ENCODE measurements at regions not wholly inside any gene's neighbourhood (a gene's known extent, or its start where the extent isn't known, plus 50 kb on each side); places are given as distances from the start of the nearest gene placed in this dataset.
A peak's percentile ranks its signal among the peaks of the same experiment; 100 is the strongest.

DNA sequence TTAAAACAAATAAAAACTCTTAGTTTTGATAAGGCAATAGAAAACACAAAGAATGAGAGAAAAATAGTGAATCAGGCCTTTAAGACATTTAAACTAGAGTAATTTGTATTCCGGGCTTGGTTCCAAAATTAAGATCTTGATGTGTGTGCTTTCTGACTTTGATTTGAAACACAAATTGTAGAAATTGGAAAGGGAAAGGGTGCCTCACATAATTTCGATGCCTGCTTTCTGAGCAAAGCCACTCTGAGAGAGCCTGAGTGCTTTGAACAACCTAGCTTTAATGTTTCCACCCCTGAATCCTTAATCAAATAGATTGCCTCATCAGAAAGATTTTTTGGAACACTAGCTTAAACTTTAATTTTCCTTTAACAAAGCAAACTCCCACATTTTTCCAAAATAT lies 666.8 kb downstream of the PCDH18 start:
- FAIRE-seq (no peak), DNase-seq (ENCODE audit: low spot score in 2 of 2) (no peak)

DNA sequence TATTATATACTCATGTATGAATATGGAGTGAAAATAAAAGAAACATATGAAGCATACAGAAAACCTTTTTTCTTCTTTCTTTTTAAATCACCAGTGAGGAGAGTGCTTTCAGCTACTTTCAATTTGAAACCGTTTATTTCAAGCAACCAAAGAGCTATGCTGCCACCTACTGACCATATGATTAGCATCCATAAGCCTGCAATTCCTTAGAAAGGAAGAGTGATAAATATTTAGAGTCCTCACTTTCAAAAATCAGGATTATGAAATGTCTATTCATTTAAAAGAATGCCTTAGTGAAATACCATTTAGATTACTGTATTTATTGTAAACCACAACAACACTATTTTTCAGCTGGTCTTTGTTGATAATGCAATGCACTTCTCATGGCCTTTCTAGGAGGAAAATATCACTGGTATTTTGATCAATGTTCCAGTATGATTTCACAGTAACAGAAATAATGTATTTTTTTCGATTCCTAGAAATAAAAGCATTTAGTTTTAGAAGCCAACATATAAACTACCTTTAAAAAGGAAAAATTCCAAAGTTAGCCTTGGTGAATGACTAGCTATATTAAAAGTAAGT lies 667.6 kb downstream of the PCDH18 start:
- FAIRE-seq (peak; percentile 92), DNase-seq (ENCODE audit: low spot score in 2 of 2) (peak; percentile 14 to 18)

DNA sequence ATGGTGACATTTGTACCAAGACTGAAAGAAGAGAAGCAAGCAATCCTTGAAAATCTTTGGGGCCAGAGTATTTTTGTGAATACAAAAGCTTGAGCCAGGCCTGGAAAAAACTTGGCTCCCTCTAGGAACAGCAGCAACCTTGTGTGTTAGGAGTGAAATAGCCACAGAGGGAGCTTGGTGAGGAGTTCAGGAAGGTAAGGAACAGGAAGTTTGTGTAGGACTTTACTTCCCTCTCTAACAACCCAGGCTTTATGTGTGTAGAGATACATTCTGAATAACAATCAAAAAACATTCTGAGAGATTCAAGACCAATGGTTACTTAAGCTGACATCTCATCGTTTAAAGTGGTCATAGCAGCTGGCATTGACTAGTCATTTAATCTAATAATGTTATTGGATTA lies 668.5 kb downstream of the PCDH18 start:
- no peak for FAIRE-seq
- DNase-seq (ENCODE audit: low spot score in 2 of 2) = no peak

DNA sequence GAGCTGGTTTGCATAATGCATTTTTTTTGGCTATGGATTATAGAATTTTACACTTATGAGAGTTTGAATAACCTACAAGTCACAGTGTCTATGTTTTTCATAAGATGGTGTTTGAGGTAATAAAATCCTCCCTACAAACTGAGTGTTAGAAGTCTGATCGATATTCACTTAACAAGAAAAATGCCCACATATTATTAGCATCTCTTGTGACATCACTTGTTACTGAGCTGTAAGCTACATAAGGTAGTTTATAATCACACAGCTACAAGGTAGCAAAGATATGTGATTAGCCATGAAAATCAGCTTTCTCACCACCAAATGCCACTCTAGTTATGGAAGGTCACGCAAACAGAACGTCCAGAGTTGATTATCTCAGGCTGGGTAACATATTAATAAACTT lies 669.6 kb downstream of the PCDH18 start:
- FAIRE-seq (no peak), DNase-seq (ENCODE audit: low spot score in 2 of 2) (no peak)

DNA sequence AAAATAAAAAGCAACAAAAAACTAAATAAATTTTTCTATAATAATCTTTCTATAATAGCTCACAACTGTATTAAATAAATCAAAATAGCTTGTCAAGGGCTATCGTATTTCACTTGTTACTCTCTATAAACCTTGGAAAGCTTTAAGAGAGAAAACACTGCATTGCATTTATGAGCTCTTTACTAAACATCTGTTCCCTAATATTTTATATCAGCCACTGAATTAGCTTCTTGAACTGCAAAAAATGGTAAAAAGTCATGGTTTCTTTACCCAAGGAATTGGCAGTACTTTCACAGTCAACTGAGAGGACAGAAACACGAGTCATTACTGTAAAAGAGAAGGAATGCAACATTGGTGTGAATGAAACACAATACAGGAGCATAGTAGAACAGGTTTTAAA lies 671.2 kb downstream of the PCDH18 start:
- DNase-seq (ENCODE audit: low spot score in 2 of 2) = no peak
- FAIRE-seq = no peak

DNA sequence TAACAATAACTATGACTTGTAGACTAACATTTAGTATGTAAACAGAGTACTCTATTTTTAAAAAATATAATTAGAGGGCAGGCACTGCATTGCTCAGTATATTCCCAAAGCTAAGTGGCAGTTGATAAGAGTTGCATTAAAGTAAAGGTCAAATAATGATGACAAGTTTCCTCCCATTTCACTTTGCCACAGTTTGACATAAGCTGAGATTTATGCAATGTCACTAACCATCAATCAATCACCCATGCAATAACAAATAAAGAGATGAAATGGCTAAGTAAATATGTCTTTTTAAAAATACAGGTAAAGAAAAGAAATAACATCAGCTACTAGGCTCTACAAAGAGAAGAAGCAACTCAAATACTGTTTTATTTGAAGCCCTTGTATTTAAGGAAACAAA lies 673.4 kb downstream of the PCDH18 start:
- DNase-seq (ENCODE audit: low spot score in 2 of 2) (no peak), FAIRE-seq (no peak)

DNA sequence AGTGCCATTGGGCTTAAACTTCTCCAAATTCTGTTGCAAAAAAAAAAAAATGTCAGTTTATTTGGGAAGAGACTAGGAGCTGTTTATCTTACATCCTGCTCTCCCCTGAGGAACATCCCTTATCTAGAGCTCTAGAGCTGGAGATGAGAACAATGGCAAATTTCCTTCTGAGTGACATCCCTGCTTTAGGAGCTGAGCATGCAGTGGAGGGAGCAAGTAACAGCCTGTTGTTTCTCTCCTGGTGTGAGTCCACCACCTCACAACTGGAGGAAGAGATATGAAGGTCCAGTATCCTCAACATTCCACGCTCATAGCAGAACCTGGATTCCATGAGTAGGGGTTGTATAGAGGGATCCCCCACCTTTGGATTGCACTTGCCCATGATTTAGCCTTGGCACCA lies 676.4 kb downstream of the PCDH18 start:
- DNase-seq (ENCODE audit: low spot score in 2 of 2) (no peak), FAIRE-seq (no peak)

DNA sequence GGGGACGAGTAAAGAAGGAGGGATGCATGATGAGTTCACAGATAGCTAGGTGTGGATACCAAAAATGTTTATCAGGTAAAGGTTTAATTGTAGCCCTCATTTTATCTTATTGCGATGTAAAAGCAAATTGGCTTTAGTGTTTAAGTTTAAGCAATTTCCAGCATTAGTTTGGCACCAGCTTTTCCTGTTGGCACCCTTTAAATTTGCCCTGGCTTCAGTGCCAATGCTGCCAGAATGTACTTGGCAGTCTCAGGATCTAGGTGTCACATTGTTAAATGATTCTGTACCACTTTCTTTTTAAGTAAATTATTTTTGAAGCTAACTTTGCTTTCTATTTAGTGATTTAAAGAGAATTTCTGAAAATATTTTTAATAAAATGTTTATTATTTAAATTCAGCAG lies 681.8 kb downstream of the PCDH18 start:
- FAIRE-seq (no peak), DNase-seq (ENCODE audit: low spot score in 2 of 2) (no peak)

DNA sequence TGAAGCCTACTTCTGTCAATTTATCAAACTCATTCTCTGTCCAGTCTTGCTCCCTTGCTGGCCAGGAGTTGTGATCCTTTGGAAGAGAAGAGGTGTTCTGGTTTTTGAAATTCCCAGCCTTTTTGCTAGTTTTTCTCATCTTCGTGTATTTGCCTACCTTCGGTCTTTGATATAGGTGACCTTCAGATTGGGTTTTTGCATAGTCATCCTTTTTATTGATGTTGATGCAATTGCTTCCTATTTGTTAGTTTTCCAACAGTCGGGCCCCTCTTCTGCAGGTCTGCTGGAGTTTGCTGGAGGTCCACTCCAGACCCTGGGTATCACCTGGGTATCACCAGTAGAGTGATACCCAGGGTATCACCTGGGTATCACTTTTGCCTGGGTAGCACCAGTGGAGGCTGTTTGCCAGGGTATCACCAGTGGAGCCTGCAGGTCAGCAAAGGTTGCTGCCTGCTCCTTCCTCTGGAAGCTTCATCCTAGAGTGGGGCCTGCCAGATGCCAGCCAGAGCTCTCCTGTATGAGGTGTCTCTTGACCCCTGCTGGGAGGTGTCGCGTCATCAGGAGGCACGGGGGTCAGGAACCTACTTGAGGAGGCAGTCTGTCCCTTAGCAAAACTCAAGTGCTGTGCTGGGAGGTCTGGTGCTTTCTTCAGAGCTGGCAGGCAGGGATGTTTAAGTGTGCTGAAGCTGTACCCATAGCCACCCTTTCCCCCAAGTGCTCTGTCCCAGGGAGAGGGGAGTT lies 684.2 kb downstream of the PCDH18 start:
- FAIRE-seq (no peak), DNase-seq (ENCODE audit: low spot score in 2 of 2) (no peak)

DNA sequence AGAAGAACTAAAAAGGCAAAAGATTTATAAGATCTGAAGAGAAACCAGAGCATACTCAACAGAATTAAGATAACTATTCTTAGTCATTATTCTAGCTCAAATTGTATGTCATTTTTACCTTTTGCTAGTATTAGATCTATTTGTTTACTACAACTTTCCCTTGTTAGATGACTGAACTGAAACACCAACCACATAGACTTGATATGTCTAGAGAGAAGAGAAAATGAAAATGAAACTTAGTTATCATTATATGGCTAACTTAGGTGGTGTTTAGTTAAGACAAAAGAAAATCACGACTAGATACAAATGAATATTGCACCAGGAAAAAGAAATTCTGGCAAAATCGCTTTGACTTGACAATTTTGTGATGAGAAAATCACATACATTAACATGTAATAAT lies 690.8 kb downstream of the PCDH18 start:
- DNase-seq (ENCODE audit: low spot score in 2 of 2) = no peak
- FAIRE-seq = no peak

DNA sequence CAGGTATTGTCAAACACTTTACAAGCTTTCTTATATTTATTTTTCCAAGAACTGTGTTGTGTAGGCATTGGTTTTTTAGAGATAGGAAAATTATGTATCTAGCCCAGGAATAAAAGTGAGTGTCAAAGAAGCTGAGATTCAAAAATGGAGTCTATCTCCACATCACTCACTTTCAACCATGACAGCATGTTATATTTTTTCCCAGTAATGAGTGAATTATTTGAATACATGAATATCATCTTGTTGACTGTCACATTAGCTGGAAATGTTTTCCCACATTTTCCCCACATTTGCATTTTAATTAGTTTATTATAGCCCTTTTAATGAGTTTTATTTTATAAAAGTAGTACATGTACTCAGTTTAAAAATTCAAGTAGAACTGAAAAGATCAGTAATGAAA lies 693.7 kb downstream of the PCDH18 start:
- FAIRE-seq (no peak), DNase-seq (ENCODE audit: low spot score in 2 of 2) (no peak)

DNA sequence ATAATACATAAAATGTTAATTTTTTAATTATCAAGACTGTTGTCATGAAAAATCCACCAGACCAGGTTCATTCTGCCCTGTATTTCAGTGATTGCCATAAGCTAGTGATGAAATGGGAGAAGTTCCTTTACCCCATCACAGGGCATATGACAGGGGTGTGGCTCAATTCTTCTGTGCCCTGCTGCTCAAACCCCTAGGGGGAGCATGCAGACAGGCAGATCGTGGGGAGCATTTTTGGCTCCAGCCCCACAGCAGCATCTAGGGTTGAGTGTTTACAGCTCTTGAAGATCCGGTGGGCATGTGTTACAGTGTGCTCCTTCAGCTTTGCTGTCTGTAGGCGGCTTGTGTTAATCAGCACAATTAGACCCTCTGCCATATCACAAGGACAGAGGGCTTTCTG lies 700.7 kb downstream of the PCDH18 start:
- DNase-seq (ENCODE audit: low spot score in 2 of 2) = no peak
- FAIRE-seq = no peak

DNA sequence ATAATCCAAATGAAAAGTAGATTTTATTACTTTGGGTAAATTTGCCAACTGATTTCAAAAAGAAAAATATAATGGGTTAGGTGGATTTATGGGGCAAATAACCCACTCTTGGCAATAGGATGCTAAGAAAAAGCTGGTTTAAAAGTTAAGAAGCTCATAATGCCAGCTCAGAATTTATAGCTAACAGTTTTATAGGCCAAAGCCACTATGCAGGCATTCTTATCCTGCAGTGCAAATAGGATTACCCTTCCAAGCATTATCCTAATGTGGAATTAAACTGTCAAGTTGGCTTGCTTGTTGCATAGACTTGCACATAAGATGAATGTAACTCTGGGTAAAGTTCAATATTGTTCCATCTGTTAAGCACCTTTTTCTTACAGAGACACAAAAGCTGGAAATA lies 703.0 kb downstream of the PCDH18 start:
- FAIRE-seq = no peak
- no peak for DNase-seq (ENCODE audit: low spot score in 2 of 2)

DNA sequence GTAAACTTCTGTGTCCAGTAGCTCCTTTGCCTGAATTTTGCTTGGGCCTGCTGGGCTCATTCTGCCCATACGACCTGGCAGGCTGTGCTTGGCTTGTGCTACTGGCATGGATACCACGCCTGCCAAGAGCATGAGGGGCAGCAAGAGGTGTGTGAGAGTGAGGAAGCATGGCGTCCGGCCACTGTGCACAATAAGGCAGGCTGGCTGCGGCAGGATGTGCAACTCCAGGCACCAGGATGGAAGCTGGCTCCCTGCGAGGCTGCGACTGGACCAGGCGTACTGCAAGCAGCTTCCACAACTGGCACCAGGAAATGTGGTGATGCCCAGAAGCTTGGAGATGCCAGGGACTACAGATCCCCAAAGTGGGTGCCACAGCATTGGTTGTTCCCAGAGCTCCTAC lies 709.3 kb downstream of the PCDH18 start:
- no peak for FAIRE-seq
- no peak for DNase-seq (ENCODE audit: low spot score in 2 of 2)

DNA sequence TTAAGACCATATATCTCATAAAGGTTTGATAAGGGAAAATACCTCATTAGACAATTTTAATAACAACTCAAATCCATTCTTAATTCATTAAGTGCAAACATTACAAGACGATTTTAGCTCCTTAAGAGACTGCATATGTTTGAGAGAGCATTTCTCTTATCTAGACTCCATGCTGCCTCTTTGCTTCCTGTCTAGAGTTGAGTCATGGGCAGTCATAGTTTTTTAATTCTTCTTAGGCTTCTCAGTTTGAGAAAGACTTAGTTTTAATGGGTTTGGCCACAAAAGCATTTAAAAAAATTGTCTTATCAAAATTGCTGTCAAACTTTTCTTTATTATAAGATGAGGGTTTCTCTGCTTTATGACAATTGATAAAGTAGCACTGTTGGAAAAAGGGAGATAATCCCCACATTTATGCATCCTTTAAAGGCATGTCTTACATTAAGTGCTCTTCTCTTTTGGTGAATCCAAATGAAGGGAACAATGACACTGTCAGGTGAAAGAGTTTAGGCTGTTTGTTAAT lies 713.4 kb downstream of the PCDH18 start:
- DNase-seq (ENCODE audit: low spot score in 2 of 2) (no peak), FAIRE-seq (no peak)

DNA sequence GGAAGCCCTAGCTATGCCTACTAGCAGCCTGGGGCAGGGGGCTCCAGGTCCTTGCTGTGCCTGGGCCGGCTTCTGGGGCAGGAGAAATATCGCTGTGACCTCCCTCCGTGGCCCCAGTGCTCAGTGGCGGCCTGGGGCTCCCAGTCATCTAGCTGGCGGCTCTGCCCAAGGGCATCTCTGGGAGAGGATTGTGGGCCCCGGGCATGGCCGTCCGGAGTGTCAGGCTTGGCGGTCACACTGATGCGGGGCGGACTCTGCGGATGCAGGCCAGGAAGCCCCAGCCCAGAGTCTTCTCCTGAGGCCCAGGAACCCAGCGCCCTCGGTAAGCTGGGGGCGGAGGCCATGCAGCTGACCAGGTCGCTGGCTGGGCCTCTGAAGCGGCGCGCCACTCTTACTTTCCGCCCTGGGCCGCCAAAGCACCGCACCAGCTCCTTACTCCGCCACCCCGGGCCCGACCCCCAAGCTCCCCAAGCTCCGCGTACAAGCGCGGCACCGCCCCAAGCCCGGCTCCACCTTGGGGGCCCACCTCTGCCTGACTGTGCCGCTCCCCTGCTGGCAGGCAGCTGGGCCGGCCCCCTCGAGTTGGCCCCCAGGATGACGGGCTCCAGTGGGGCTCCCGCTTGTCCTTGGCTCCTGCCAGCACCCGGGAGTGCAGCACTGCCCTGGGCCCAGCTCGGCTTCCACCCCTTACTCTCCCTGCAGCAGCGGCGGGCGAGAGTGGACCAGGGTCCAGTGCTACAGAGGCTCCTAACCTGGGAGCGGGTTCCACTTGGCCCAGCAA lies 720.0 kb downstream of the PCDH18 start:
- FAIRE-seq (no peak), DNase-seq (ENCODE audit: low spot score in 2 of 2) (no peak)

DNA sequence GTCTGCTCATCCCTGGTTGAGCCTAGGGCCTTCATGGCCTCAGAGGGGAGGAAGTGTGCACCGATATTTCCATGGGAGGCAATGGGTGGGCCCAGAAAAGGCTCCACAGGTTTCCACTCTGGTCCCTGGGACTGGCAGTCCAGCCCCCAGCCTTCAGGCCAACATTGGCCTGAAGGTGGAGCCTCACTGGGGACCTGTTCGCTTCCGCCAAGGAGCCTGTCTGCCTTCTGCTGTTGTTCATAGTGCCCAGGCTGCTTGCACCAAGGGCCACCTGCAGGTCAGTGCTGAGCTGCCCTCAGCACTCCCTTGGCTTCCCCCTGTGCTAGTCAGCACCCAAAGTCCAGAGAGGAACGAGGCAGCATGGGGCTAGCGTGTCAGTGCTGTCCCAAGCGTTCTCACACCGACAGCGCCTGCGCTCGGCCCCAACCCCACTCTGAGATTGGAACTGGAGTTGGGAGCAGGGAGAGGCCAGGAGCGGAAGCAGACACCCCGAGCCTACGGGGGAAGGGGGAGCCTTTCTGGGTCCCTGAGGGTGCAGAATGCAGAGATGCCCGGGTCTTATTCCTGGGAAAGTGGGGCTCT lies 720.7 kb downstream of the PCDH18 start:
- DNase-seq (ENCODE audit: low spot score in 2 of 2) (no peak), FAIRE-seq (no peak)

DNA sequence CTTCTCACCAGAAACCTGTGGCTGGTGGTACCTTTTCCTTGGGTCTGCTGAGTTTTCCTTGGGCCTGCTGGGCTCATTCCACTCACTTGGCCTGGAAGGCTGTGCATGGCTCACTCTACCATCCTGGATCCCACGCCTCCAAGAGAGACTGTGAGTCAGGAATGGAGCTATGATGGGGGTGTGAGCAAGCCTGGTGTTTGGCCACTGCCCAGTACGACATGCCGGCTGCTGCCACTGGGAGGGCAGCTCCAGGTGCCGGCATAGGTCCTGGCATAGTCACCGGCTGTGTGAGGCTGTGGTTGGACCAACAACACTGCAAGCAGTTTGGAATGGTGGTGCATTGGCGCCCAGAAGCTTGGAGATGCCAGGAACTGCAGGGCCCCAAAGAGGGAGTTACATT lies 721.7 kb downstream of the PCDH18 start:
- no peak for FAIRE-seq
- no peak for DNase-seq (ENCODE audit: low spot score in 2 of 2)

DNA sequence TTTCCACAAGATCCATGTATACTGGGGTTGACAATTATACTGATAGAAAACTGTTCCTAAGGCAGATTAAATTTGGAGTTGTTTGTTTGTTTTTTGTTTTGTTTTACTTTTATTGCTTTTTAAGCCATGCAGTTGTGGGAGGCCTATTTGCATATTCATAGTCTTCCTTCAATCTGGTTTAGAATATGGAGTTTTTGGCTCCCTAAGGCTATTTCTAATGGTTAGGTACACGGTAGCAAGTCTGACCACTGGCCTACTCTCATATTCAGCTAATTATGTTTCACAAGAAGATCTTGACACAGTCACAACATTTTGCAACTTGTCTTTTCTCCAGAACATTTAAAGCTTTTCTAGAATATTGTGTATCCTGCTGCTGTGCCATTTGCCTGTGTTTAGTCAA lies 725.5 kb downstream of the PCDH18 start:
- no peak for DNase-seq (ENCODE audit: low spot score in 2 of 2)
- FAIRE-seq = no peak

DNA sequence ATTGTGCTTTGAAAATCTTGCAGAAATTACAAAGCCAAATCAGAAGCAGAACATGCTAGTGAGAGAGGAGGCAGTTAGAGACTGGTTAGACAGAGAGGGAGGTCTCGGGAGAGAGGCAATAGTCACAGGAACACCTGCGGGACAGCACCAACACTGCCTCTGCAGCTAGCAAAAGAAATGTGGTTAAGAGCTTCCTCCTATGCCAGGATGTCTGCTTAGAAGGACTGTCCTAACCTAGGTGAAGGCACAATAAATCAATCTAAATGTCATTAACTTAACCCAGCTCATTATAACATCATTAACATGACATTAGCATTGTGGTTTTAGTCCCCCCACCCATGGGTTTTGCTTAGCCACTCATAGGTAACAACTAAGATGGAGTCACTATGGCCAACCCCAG lies 726.7 kb downstream of the PCDH18 start:
- FAIRE-seq (no peak), DNase-seq (ENCODE audit: low spot score in 2 of 2) (no peak)

DNA sequence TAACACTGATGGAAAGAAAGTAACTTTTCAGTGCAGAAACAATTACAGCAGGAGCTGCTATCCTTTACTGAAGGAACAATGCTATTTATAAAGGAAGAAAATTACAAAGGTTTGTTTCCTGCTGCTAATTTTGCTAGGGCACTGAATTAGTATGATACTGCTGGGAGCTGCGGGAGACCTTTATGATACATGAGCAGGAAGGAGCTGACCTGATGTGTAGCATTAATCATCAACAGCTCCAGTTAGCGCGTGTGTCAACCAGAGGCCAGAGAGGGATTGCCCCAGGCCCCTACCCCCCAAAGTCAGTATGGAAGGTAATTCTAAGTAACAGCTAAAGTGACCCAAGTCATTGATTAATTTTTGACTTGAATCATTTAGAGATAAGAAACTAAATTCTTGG lies 728.9 kb downstream of the PCDH18 start:
- FAIRE-seq (no peak), DNase-seq (ENCODE audit: low spot score in 2 of 2) (no peak)
